Activated CD4-positive, CD25-positive, alpha-beta regulatory T cell (primary cell): ENCODE measurements at regions not wholly inside any gene's neighbourhood (a gene's known extent, or its start where the extent isn't known, plus 50 kb on each side); places are given as distances from the start of the nearest gene placed in this dataset.

Experiments used
- DNase-seq, 4 experiments: peaks; one replicate each; lab custom pipeline; 2025; lab: John Stamatoyannopoulos, UW

- no peak for DNase-seq
Measured at GRCh38 chr12:31781894-31782540, 53.2 kb upstream of the AMN1 start.

- DNase-seq: no peak
Measured at GRCh38 chr12:31780096-31780495, 51.3 kb upstream of the AMN1 start.

DNA sequence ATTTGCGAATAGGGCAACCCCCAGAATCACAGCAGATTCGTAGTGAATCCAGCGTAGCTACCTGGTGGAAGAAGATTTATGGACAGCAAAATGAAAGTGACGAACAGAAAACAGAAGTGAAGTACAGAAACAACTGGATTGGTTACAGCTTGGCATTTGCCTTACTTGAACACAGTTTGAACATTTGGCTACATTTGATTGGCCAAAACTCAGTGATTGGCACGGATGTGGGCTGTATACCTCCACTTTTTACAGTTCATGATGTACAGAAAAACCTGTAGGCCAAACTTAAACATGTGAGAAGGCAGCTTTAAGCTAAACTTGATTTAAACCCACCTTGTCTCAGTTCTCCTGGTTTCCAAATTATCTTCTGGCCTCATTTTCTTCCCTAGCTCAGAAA, 49.9 kb upstream of the AMN1 start:
- DNase-seq: no peak
